Kidney glomerular epithelial cell (primary cell): ENCODE measurements at regions not wholly inside any gene's neighbourhood (a gene's known extent, or its start where the extent isn't known, plus 50 kb on each side); places are given as distances from the start of the nearest gene placed in this dataset.

Experiments used
- DNase-seq: peaks from one replicate; lab custom pipeline; 2025; lab: John Stamatoyannopoulos, UW

GRCh38 chr4:186889876-186890643, 166.4 kb upstream of the FAT1 start:
- DNase-seq, result no peak

- no peak for DNase-seq
These were observed 168.3 kb upstream of the FAT1 start for GRCh38 chr4:186891859-186892486.

- DNase-seq, result no peak
These were observed 174.7 kb upstream of the FAT1 start for GRCh38 chr4:186898367-186898766.

- peak; percentile 73 for DNase-seq
These were observed 176.7 kb upstream of the FAT1 start for GRCh38 chr4:186900232-186900900.

GRCh38 chr4:186900984-186901383, 177.3 kb upstream of the FAT1 start:
- peak; percentile 58 for DNase-seq

GRCh38 chr4:186901850-186902249, 178.2 kb upstream of the FAT1 start:
- DNase-seq, result no peak

- DNase-seq, result no peak
These were observed 178.7 kb upstream of the FAT1 start for GRCh38 chr4:186902361-186902760.

- DNase-seq, result peak; percentile 84
These were observed 180.4 kb upstream of the FAT1 start for GRCh38 chr4:186904101-186904500.

GRCh38 chr4:186906722-186907121, 183.1 kb upstream of the FAT1 start:
- DNase-seq, result no peak

GRCh38 chr4:186910385-186910784, 186.7 kb upstream of the FAT1 start:
- no peak for DNase-seq

- no peak for DNase-seq
These were observed 188.9 kb upstream of the FAT1 start for GRCh38 chr4:186912606-186913005.

GRCh38 chr4:186915816-186916215, 192.2 kb upstream of the FAT1 start:
- peak; percentile 63 for DNase-seq

- DNase-seq, result no peak
These were observed 193.5 kb upstream of the FAT1 start for GRCh38 chr4:186917136-186917535.

- DNase-seq, result peak; percentile 16
These were observed 194.8 kb upstream of the FAT1 start for GRCh38 chr4:186918466-186918865.

GRCh38 chr4:186919340-186919739, 195.7 kb upstream of the FAT1 start:
- no peak for DNase-seq

- DNase-seq, result peak; percentile 16
These were observed 196.8 kb upstream of the FAT1 start for GRCh38 chr4:186920483-186920882.

GRCh38 chr4:186920992-186921391, 197.3 kb upstream of the FAT1 start:
- DNase-seq, result no peak

GRCh38 chr4:186924723-186925122, 201.1 kb upstream of the FAT1 start:
- DNase-seq, result no peak

GRCh38 chr4:186927624-186928023, 204.0 kb upstream of the FAT1 start:
- DNase-seq, result no peak

GRCh38 chr4:186930024-186930423, 206.4 kb upstream of the FAT1 start:
- no peak for DNase-seq

GRCh38 chr4:186931519-186931918, 207.9 kb upstream of the FAT1 start:
- DNase-seq, result no peak

- DNase-seq, result no peak
These were observed 208.5 kb upstream of the FAT1 start for GRCh38 chr4:186932196-186932595.

- no peak for DNase-seq
These were observed 209.1 kb upstream of the FAT1 start for GRCh38 chr4:186932631-186933187.
